ENCODE measurements at regions not wholly inside any gene's neighbourhood (a gene's known extent, or its start where the extent isn't known, plus 50 kb on each side); places are given as distances from the start of the nearest gene placed in this dataset.

- no peak overlapping the region for H3K4me3 ChIP-seq (ENCODE audit: extremely low read depth in 1 of 4, insufficient read depth in 2 of 4, low read depth in 3 of 4, low read length in 4 of 4)
- H3K9me3 ChIP-seq (ENCODE audit: insufficient read depth in 2 of 2, low read depth in 1 of 2, low read length in 1 of 2) = no peaks in the 10 kb centered on the region
- no peak overlapping the region for H2BK12ac ChIP-seq (ENCODE audit: low read depth, low read length)
- H3K9ac ChIP-seq (replicated peaks in 1 of 4; ENCODE audit: extremely low read depth in 1 of 4, low read depth in 3 of 4, low read length in 3 of 4) = no peak overlapping the region
- peaks cover 0 to 9% of the 10 kb centered on the region in 2 experiments for H4K20me1 ChIP-seq (replicated peaks in 1 of 2; ENCODE audit: control insufficient read depth in 1 of 2, insufficient read depth in 2 of 2, low read length in 2 of 2)
- H2AK5ac ChIP-seq (ENCODE audit: low read depth, low read length) = no peak overlapping the region
- H3K23ac ChIP-seq (ENCODE audit: insufficient read length) = no peak overlapping the region
- FAIRE-seq (no peak), DNase-seq (ENCODE audit: low read depth in 1 of 2, low spot score in 2 of 2) (no peak)
- H4K5ac ChIP-seq (ENCODE audit: insufficient read length, low read depth, low read length) = no peak overlapping the region
- ChIA-PET POLR2A (ENCODE audit: partially characterized antibody) (interaction anchor here (0.7 kb wide), 1 partner anchor 254 kb away, joined by 3 read pairs; no protein-coding TSS in a partner anchor), CTCF (ENCODE audit: partially characterized antibody) (no interaction called here)
- H2BK20ac ChIP-seq (ENCODE audit: low read length) = no peak overlapping the region
- H3K56ac ChIP-seq (replicated peaks; ENCODE audit: insufficient read length, low read depth, low read length) = no peak overlapping the region
- H3K4ac ChIP-seq (replicated peaks; ENCODE audit: insufficient read length, low read depth, low read length) = no peak overlapping the region
- H3K14ac ChIP-seq (ENCODE audit: insufficient read length) = no peak overlapping the region
- no peaks in the 10 kb centered on the region; a peak in 2 of 7 replicates for H3K4me1 ChIP-seq (replicated peaks in 1 of 4; ENCODE audit: control insufficient read depth in 3 of 4, insufficient read depth in 4 of 4, low read length in 3 of 4)
- no peak overlapping the region for H3K27ac ChIP-seq (ENCODE audit: low read depth, low read length)
- H3K23me2 ChIP-seq (ENCODE audit: low read depth, low read length) = peaks cover 10% of the 10 kb centered on the region; the same call in 1 of the 2 replicates
- no peak overlapping the region for H4K91ac ChIP-seq (replicated peaks; ENCODE audit: insufficient read length, low read length)
- no peak overlapping the region for H2BK15ac ChIP-seq (ENCODE audit: low read length)
- H4K8ac ChIP-seq (ENCODE audit: extremely low read depth, insufficient read depth, low read length) = no peak overlapping the region
- no peak overlapping the region for H2BK120ac ChIP-seq (replicated peaks; ENCODE audit: low read depth, low read length)
- H3K79me1 ChIP-seq (ENCODE audit: low read depth, low read length) = no peaks in the 10 kb centered on the region; the same call in 1 of the 2 replicates
- no peaks in the 10 kb centered on the region for H3K27me3 ChIP-seq (replicated peaks in 1 of 4; ENCODE audit: control insufficient read depth in 3 of 4, extremely low read depth in 1 of 4, insufficient read depth in 3 of 4, low read length in 3 of 4)
- WGBS, 2 experiments (ENCODE audit: extremely low coverage in 1 of 2, insufficient coverage in 1 of 2, insufficient read length in 1 of 2, insufficient replicate concordance in 2 of 2, low coverage in 1 of 2, low lambda C conversion rate in 2 of 2, missing lambda C conversion rate in 1 of 2) = 77% methylated on average over 5 of the region's 5 CpGs; no CpG with 5 or more reads in 1 of the 2 experiments
- TF ChIP-seq TBP (IDR thresholded peaks at IDR 0.05; ENCODE audit: low read depth, low read length) (no peak), ATF2 (IDR thresholded peaks at IDR 0.05; ENCODE audit: low read length) (no peak)
- H3K36me3 ChIP-seq (ENCODE audit: control insufficient read depth in 2 of 4, insufficient read depth in 4 of 4, low read length in 3 of 4) = no peaks in the 10 kb centered on the region
- no peak overlapping the region for H2AFZ ChIP-seq (ENCODE audit: low read length)
- H3K4me2 ChIP-seq (ENCODE audit: insufficient read depth in 1 of 2, low read depth in 2 of 2, low read length in 2 of 2) = no peak overlapping the region
- H2BK5ac ChIP-seq (ENCODE audit: low read depth, low read length) = no peak overlapping the region
- no peaks in the 10 kb centered on the region for H3K79me2 ChIP-seq (ENCODE audit: control insufficient read depth in 1 of 2, insufficient read depth in 2 of 2, low read length in 2 of 2)
- no peak overlapping the region for H3K18ac ChIP-seq (ENCODE audit: extremely low read depth, low read length)
Observed at GRCh38 chr19:30113186-30113585, 171.1 kb downstream of the URI1 start.

Measured in H1 (cell line).